Fibroblast of skin of left quadriceps (primary cell): ENCODE measurements at regions not wholly inside any gene's neighbourhood (a gene's known extent, or its start where the extent isn't known, plus 50 kb on each side); places are given as distances from the start of the nearest gene placed in this dataset.
"Not testable (repeated sequence)": the region's sequence is repeated elsewhere in the genome, so short reads cannot be mapped to it uniquely, and the experiment has no call there.

Source experiments
- DNase-seq, 2 experiments: peaks; one replicate each; pipeline ENCODE4 v3.0.0-alpha.2; 2013; ENCODE audit warnings: low read depth in 2 of 2

GRCh38 chr3:86794361-86795065 is 196.4 kb downstream of the VGLL3 start:
- no peak for DNase-seq

- peak; percentile 96 to 97 for DNase-seq
These were observed 197.2 kb downstream of the VGLL3 start for GRCh38 chr3:86793786-86794185.

GRCh38 chr3:86792316-86792715 is 198.6 kb downstream of the VGLL3 start:
- peak; percentile 53 to 58 for DNase-seq

GRCh38 chr3:86790884-86791549 is 199.9 kb downstream of the VGLL3 start:
- peak in 1 of 2 experiments; percentile 54 for DNase-seq

GRCh38 chr3:86788371-86788770 is 202.6 kb downstream of the VGLL3 start:
- no peak for DNase-seq

GRCh38 chr3:86787091-86787490 is 203.9 kb downstream of the VGLL3 start:
- DNase-seq: no peak

GRCh38 chr3:86785386-86785785 is 205.6 kb downstream of the VGLL3 start:
- DNase-seq: peak; percentile 48 to 50

GRCh38 chr3:86782866-86783265 is 208.1 kb downstream of the VGLL3 start:
- DNase-seq: no peak

- peak in 1 of 2 experiments; percentile 46 for DNase-seq
These were observed 208.7 kb downstream of the VGLL3 start for GRCh38 chr3:86782286-86782685.

GRCh38 chr3:86774082-86774691 is 216.8 kb downstream of the VGLL3 start:
- DNase-seq: no peak

GRCh38 chr3:86772699-86773098 is 218.2 kb downstream of the VGLL3 start:
- DNase-seq: no peak

GRCh38 chr3:86771741-86772512 is 219.0 kb downstream of the VGLL3 start:
- DNase-seq: no peak

GRCh38 chr3:86766331-86766730 is 224.6 kb downstream of the VGLL3 start:
- no peak for DNase-seq

- not testable (repeated sequence) for DNase-seq
These were observed 233.4 kb downstream of the VGLL3 start for GRCh38 chr3:86757322-86758179.

GRCh38 chr3:86748015-86748414 is 242.9 kb downstream of the VGLL3 start:
- DNase-seq: no peak

GRCh38 chr3:86744051-86744450 is 246.9 kb downstream of the VGLL3 start:
- no peak for DNase-seq

- DNase-seq: no peak
These were observed 247.7 kb downstream of the VGLL3 start for GRCh38 chr3:86743233-86743632.

- no peak for DNase-seq
These were observed 250.2 kb downstream of the VGLL3 start for GRCh38 chr3:86740751-86741150.

- no peak for DNase-seq
These were observed 251.7 kb downstream of the VGLL3 start for GRCh38 chr3:86739244-86739643.

- DNase-seq: no peak
These were observed 252.3 kb downstream of the VGLL3 start for GRCh38 chr3:86738684-86739083.

GRCh38 chr3:86737517-86737916 is 253.4 kb downstream of the VGLL3 start:
- no peak for DNase-seq
